Stimulated activated naive B cell treated with anti-CD40 and anti-IgM and Interleukin-4, amounts not matched to agents 10 μg/mL and 1 μg/mL and 100 μg/mL, for 72 hours (primary cell): ENCODE measurements at regions not wholly inside any gene's neighbourhood (a gene's known extent, or its start where the extent isn't known, plus 50 kb on each side); places are given as distances from the start of the nearest gene placed in this dataset.
"Not testable (repeated sequence)": the region's sequence is repeated elsewhere in the genome, so short reads cannot be mapped to it uniquely, and the experiment has no call there.

Experiments
- ATAC-seq, 2 donors: fragments of 150-1000 bp; cut with Tn5 transposase; replicated peaks; 2 replicates each; pipeline ENCODE4 v1.10.0; 2021; ENCODE audit warnings: moderate library complexity in 1 of 2
- DNase-seq: peaks from one replicate; pipeline ENCODE4 v3.0.0; 2021
- H3K27ac Mint-ChIP-seq: one replicate; pipeline ENCODE4 v1.8.0; 2022; ENCODE audit warnings: mild to moderate bottlenecking, mixed read lengths
- H3K27me3 Mint-ChIP-seq, 2 donors: one replicate each; pipeline ENCODE4 v1.8.0; 2022; ENCODE audit warnings: mixed read lengths in 2 of 2
- H3K36me3 Mint-ChIP-seq, 2 donors: one replicate each; pipeline ENCODE4 v1.8.0; 2022; ENCODE audit warnings: mixed read lengths in 2 of 2, mild to moderate bottlenecking in 1 of 2
- H3K4me1 Mint-ChIP-seq, 2 donors: one replicate each; pipeline ENCODE4 v1.8.0; 2022; ENCODE audit warnings: mixed read lengths in 2 of 2, mild to moderate bottlenecking in 1 of 2
- H3K4me3 Mint-ChIP-seq, 2 donors: one replicate each; pipeline ENCODE4 v1.8.0; 2022; ENCODE audit warnings: mild to moderate bottlenecking in 2 of 2, mixed read lengths in 2 of 2, moderate library complexity in 1 of 2
- H3K9me3 Mint-ChIP-seq, 2 donors: one replicate each; pipeline ENCODE4 v1.8.0; 2022; ENCODE audit warnings: mixed read lengths in 2 of 2, mild to moderate bottlenecking in 1 of 2

DNA sequence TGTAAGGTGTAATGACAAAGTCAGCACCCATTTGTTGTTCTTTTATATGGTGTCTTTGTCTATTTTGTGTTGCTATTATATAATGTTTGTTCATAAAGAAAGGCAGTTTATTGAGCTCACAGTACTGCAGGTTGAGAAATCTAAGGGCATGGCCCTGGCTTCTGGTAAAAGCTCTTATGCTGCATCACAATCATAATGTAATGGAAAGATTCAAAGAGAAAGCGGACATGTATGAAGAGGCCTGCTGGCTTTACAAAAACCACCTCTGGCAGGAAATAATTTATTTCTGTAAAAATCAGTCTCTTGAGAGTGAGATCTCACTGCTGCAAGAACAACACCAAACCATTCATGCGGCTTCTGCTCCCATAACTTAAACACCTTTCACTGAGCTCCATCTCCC lies 746.7 kb upstream of the FAM174A start:
- ATAC-seq (no peak), DNase-seq (no peak)
- H3K4me3 Mint-ChIP-seq: no peak overlapping the region
- H3K27me3 Mint-ChIP-seq: no peaks in the 10 kb centered on the region
- no peaks in the 10 kb centered on the region for H3K4me1 Mint-ChIP-seq
- H3K9me3 Mint-ChIP-seq: peaks cover 0 to 4% of the 10 kb centered on the region in 2 donors
- no peaks in the 10 kb centered on the region for H3K36me3 Mint-ChIP-seq
- H3K27ac Mint-ChIP-seq: no peak overlapping the region

DNA sequence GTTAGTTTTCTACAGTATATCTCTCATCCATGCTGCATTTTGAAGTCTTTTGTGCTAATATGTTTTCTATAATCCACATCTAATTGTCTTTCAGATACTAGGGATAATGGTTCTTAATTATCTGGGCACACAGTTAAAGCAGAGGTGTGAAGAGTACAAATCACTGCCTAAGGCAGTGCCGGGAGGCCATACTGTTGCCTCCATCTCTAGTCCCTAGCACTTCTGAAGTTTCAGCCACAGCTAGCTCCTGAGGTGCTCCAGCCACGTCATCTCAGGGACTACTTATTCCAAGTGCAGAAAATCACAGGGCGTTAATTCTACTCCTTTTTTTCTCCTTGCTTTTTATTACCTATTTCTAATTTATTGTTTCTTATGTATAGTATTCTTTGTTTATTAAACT lies 760.0 kb upstream of the FAM174A start:
- DNase-seq (no peak), ATAC-seq (no peak)
- no peaks in the 10 kb centered on the region for H3K9me3 Mint-ChIP-seq
- no peaks in the 10 kb centered on the region for H3K27me3 Mint-ChIP-seq
- no peaks in the 10 kb centered on the region for H3K4me1 Mint-ChIP-seq
- H3K4me3 Mint-ChIP-seq: no peak overlapping the region
- no peak overlapping the region for H3K27ac Mint-ChIP-seq
- no peaks in the 10 kb centered on the region for H3K36me3 Mint-ChIP-seq

DNA sequence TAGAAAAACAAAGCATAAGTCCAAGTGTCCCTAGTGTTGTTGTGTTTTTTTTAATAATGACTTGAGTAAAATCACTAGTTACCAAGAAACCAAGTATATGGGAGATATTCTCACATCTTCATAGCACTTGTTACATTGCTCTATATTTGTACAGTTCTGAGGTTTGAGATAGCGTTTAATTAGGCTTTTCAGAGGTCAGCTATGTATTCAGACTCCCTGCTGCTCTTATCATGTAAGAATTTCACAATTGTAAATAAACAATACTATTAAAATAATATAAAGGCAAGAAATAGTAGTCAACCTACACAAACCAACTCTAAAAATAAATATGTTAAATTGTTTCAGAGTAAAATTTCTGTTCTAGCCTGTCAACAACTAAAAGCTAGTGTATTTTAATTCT lies 761.9 kb upstream of the FAM174A start:
- no peak for ATAC-seq
- DNase-seq: no peak
- no peak overlapping the region for H3K4me3 Mint-ChIP-seq
- no peaks in the 10 kb centered on the region for H3K27me3 Mint-ChIP-seq
- peaks cover 2 to 4% of the 10 kb centered on the region in 2 donors for H3K9me3 Mint-ChIP-seq
- H3K4me1 Mint-ChIP-seq: no peaks in the 10 kb centered on the region
- no peaks in the 10 kb centered on the region for H3K36me3 Mint-ChIP-seq
- no peak overlapping the region for H3K27ac Mint-ChIP-seq

DNA sequence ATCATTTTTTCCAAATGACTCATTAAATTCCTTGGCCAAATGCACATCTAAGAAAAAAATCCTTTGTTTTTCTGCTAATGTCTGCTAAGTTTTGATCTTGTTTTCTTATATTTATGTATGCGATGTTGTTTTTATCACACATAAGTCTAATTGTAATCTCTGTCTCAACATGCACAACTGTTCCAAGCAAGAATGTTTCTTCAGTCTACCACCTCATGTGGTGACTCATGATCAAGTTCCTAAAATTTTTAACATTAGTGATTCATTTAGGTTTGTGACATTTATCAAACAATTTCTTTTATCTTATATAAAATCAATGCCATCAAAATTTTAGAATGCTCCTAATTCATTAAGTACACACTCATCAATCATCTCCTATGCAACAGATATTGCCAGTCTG lies 763.9 kb upstream of the FAM174A start:
- Mint-ChIP-seq H3K27me3 (no peaks in the 10 kb centered on the region), H3K4me3 (no peak overlapping the region), H3K27ac (no peak overlapping the region), H3K9me3 (peaks cover 2 to 4% of the 10 kb centered on the region in 2 donors), H3K4me1 (no peaks in the 10 kb centered on the region), H3K36me3 (no peaks in the 10 kb centered on the region)
- no peak for DNase-seq
- ATAC-seq: no peak

DNA sequence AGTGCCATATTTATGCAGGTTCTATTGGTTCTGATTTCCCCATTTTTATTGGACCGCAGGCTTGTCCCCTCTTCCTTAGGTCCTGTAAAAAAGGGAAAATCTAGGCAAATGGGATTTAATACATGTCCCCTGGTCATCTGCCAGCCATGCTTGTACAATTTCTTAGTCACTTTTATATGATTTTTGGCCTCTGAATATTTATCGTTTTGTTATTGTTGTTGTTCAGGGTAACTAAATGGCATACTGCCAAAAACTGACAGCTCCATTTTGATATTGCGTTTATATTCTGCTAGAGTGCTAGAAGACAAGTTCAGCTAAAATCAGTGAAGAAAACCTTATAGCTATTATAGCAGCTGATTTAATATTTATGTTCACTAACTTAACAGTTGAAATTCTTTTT lies 770.2 kb upstream of the FAM174A start:
- ATAC-seq (no peak), DNase-seq (no peak)
- H3K27me3 Mint-ChIP-seq: no peaks in the 10 kb centered on the region
- peaks cover 7 to 10% of the 10 kb centered on the region in 2 donors for H3K9me3 Mint-ChIP-seq
- H3K4me1 Mint-ChIP-seq: no peaks in the 10 kb centered on the region
- no peaks in the 10 kb centered on the region for H3K36me3 Mint-ChIP-seq
- no peak overlapping the region for H3K27ac Mint-ChIP-seq
- H3K4me3 Mint-ChIP-seq: no peak overlapping the region

DNA sequence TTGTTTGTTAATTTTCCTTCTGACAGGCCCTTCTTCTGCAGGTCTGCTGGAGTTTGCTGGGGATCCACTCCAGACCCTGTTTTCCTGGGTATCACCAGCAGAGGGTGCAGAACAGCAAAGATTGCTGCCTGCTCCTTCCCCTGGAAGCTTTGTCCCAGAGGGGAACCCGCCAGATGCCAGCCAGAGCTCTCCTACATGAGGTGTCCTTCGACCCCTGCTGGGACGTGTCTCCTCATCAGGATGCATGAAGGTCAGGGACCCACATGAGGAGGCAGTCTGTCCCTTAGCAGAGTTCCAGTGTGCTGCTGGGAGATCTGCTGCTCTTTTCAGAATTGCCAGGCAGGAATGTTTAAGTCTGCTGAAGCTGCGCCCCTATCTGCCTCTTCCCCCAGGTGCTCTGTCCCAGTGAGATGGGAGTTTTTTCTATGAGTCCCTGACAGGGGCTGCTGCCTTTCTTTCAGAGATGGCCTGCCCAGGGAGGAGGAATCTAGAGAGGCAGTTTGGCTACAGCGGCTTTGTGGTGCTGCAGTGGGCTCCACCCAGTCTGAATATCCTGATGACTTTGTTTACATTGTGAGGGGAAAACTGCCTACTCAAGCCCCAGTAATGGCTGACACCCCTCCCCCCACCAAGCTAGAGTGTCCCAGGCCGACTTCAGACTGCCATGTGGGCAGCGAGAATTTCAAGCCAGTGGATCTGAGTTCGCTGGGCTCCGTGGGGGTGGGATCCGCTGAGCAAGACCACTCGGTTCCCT lies 772.0 kb upstream of the FAM174A start:
- H3K4me1 Mint-ChIP-seq: no peaks in the 10 kb centered on the region
- DNase-seq (no peak), ATAC-seq (no peak)
- no peak overlapping the region for H3K27ac Mint-ChIP-seq
- no peaks in the 10 kb centered on the region for H3K27me3 Mint-ChIP-seq
- no peaks in the 10 kb centered on the region for H3K36me3 Mint-ChIP-seq
- H3K4me3 Mint-ChIP-seq: no peak overlapping the region
- H3K9me3 Mint-ChIP-seq: peaks cover 3 to 9% of the 10 kb centered on the region in 2 donors

DNA sequence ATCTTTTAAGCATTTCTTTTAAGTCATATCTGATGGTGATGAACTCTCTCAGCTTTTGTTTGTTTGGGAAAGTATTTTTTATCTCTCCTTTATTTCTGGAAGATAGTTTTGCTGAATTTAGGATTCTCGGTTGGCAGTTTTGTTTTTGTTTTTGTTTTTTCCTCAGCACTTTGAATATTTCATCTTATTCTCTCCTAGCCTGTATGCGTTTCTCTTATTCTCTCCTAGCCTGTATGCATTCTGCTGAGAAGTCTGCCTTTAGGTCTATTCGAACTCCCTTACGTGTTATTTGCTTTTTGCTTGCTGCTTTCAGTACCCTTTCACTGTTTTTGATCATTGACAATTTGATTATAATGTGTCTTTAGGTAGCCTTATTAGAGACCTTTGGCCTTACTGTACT lies 787.8 kb upstream of the FAM174A start:
- no peaks in the 10 kb centered on the region for H3K27me3 Mint-ChIP-seq
- no peaks in the 10 kb centered on the region for H3K4me1 Mint-ChIP-seq
- peaks cover 4 to 8% of the 10 kb centered on the region in 2 donors for H3K9me3 Mint-ChIP-seq
- DNase-seq: no peak
- H3K27ac Mint-ChIP-seq: no peak overlapping the region
- H3K4me3 Mint-ChIP-seq: no peak overlapping the region
- ATAC-seq: no peak
- H3K36me3 Mint-ChIP-seq: no peaks in the 10 kb centered on the region

DNA sequence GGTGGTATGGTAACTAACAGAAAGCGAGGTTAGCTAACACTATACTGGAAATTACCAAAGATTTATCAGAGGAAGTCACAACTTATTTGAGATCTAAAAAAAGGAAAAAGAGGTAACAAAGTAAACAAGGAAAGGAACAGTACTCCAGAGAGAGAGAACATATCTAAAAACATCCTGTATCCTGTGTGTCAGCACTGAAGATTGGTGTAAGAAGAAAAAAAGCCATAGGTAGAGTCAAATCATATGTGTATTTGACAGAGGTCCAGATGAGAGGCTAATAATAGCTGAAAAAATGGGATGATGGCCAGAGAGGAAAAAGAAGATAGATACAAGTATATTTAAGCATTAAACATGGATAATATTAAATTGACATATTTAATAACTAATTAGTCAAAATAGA lies 802.0 kb upstream of the FAM174A start:
- H3K4me1 Mint-ChIP-seq, H3K9me3 Mint-ChIP-seq, H3K27me3 Mint-ChIP-seq, ATAC-seq, H3K36me3 Mint-ChIP-seq, DNase-seq, H3K4me3 Mint-ChIP-seq, H3K27ac Mint-ChIP-seq: not testable (repeated sequence)

DNA sequence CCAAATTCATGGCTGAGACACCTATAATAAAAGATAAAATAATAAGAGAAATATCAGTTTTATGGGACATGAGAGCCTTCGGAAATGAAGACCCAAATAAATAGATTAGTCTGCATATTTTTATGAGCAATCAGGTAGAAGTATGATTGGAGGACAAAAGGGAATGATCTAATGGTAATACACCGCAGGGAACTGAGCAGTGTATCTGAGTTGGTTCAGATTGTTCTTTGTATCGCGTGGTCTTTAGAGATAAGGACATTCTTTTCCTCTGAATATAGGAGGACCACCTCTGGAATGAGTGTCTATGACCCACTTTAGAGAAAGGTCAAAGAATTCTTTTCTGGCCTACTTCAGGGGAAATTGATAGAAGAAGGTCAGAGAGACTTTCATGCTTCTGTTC lies 801.8 kb upstream of the CHD1 start:
- not testable (repeated sequence) for H3K4me3 Mint-ChIP-seq, H3K36me3 Mint-ChIP-seq, H3K27me3 Mint-ChIP-seq, DNase-seq, H3K27ac Mint-ChIP-seq, H3K4me1 Mint-ChIP-seq, ATAC-seq, H3K9me3 Mint-ChIP-seq

DNA sequence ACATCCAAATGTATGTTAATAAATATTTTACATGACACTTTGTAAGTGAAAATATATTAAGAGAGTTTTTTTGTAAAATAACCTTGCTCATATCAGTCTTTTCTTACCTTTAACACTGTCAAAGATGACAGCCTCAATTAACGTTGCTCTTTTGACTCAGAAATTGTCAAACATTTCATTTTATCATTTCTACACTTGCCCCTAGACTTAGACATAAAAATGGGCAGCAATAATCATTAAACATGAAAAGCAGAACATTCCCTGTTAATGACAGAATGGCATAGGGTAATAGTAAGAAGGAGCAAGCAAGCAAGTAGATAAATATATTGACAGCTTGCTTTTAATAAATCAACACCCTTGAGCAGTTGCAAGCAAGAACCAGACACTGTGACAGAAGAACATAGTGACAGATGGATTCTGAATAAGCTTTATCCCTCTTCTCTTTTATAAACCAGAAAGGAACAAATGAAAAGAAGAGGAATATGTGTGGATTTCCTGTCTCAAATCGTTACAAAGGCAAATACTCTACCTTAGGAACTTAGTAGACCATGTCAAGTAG lies 796.0 kb upstream of the CHD1 start:
- ATAC-seq (no peak), DNase-seq (no peak)
- Mint-ChIP-seq H3K36me3 (no peaks in the 10 kb centered on the region), H3K4me3 (no peak overlapping the region), H3K27me3 (no peaks in the 10 kb centered on the region), H3K4me1 (no peaks in the 10 kb centered on the region), H3K9me3 (no peaks in the 10 kb centered on the region), H3K27ac (no peak overlapping the region)

DNA sequence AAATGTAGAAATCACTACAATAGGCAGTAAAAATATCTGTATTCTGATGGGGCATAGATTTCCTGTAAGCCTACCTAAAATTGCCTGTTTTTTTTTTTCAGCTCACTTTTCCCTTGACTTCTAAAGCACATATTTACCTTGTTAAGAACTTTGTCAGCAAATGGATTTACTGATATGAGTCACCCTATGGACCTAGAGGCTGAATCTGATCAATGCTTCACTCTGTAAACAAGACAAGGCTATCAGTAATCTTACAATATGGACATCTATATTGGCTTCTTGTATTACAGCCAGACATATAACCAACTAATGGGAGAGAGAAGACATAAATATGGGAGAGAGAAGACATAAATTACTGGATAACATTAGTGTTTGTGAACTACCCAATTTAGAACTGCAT lies 792.7 kb upstream of the CHD1 start:
- no peaks in the 10 kb centered on the region for H3K4me1 Mint-ChIP-seq
- ATAC-seq: no peak
- no peak overlapping the region for H3K27ac Mint-ChIP-seq
- DNase-seq: no peak
- no peak overlapping the region for H3K4me3 Mint-ChIP-seq
- no peaks in the 10 kb centered on the region for H3K9me3 Mint-ChIP-seq
- no peaks in the 10 kb centered on the region for H3K27me3 Mint-ChIP-seq
- H3K36me3 Mint-ChIP-seq: no peaks in the 10 kb centered on the region

DNA sequence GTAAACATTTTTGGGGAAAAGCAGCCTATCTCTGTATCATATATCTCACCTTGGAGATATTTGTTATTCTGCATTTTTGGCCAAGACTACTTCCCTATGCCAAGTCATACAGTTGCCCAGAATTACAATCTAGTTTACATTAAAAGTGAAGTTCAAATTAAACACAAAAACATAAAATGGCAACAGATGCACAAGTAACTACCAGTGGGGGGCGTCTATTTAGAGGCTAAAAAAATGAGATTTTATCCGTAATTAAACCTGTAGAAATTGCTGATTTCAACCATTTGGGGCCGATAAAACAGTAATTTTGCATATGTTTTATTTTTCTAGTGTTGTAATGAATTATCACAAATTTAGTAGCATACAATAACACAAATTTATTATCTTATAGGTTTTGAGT lies 787.1 kb upstream of the CHD1 start:
- Mint-ChIP-seq H3K4me1 (no peaks in the 10 kb centered on the region), H3K4me3 (no peak overlapping the region), H3K27me3 (no peaks in the 10 kb centered on the region), H3K36me3 (no peaks in the 10 kb centered on the region), H3K9me3 (peaks cover 0 to 8% of the 10 kb centered on the region in 2 donors), H3K27ac (no peak overlapping the region)
- ATAC-seq (no peak), DNase-seq (no peak)

DNA sequence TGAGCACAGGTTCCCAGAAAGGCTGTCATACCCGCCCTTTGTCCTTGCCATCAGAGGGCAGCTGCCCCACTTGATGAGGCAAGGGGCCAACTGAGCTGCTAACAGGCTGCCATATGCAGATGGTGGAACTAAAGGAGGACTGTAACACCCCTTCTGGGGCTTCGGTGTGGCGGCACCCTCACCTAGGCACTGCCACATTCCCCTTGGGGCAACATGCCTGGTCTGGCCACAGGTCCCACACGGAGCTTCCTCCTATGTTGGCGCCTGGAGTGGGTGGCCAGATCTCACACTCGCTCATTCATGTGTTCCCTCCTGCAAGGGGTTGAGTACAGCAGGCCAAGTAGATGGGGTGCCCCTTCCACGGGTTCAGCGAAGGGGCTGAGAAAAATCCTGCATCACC lies 777.4 kb upstream of the CHD1 start:
- peaks cover 1 to 2% of the 10 kb centered on the region in 2 donors for H3K9me3 Mint-ChIP-seq
- no peak overlapping the region for H3K4me3 Mint-ChIP-seq
- H3K36me3 Mint-ChIP-seq: no peaks in the 10 kb centered on the region
- H3K4me1 Mint-ChIP-seq: no peaks in the 10 kb centered on the region
- DNase-seq: no peak
- H3K27me3 Mint-ChIP-seq: no peaks in the 10 kb centered on the region
- ATAC-seq: no peak
- H3K27ac Mint-ChIP-seq: no peak overlapping the region

DNA sequence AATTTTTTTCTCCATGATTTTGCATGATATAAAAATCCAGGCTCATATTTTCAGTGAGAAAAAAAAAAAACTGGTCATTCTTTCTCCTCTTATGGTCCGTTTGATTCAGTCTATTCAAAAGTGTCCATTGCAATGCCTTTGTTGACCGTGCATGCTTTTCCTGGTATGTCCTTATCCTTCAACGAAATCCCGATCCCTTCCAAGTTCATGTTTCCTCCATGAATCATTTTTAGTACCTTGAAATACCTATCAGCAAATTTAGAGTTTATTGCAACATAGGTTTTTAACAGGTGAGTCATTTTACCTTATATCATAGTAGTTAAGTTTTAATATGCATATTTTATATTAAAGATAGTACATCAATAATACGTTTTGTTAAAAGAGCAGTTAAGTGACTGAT lies 773.8 kb upstream of the CHD1 start:
- DNase-seq: no peak
- H3K9me3 Mint-ChIP-seq: no peaks in the 10 kb centered on the region
- no peak overlapping the region for H3K4me3 Mint-ChIP-seq
- no peaks in the 10 kb centered on the region for H3K36me3 Mint-ChIP-seq
- H3K27ac Mint-ChIP-seq: no peak overlapping the region
- H3K4me1 Mint-ChIP-seq: no peaks in the 10 kb centered on the region
- ATAC-seq: no peak
- no peaks in the 10 kb centered on the region for H3K27me3 Mint-ChIP-seq

DNA sequence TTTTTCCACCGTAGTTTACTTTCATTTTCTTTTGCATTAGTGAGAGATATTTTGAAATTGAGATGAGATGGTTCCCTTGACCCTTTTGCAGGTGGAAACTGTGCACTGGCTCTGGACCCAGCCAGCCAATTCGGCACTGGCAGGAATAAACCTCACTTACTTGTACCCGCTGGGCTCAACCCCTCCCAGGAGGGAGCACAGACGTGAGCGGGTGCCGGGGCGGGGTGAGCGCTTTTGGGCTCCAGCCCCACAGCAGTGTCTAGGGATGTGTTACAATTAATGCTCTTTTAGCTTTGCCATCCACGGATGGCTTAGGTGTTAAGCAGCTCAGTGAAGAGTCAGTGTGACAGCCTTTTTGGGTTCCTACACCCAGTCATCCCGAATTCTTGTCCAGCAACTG lies 766.1 kb upstream of the CHD1 start:
- Mint-ChIP-seq H3K27me3 (no peaks in the 10 kb centered on the region), H3K27ac (no peak overlapping the region)

More for the DNA sequence above, 766.1 kb upstream of the CHD1 start:
- Mint-ChIP-seq H3K9me3 (peaks cover 0 to 5% of the 10 kb centered on the region in 2 donors), H3K4me3 (no peak overlapping the region), H3K36me3 (no peaks in the 10 kb centered on the region), H3K4me1 (no peaks in the 10 kb centered on the region)
- no peak for ATAC-seq
- DNase-seq: no peak
